Germinal center (tissue), 1 donor: ENCODE measurements at regions not wholly inside any gene's neighbourhood (a gene's known extent, or its start where the extent isn't known, plus 50 kb on each side); places are given as distances from the start of the nearest gene placed in this dataset.

Experiments used
- DNase-seq: peaks from one replicate; pipeline ENCODE4 v3.0.0; 2012; ENCODE audit warnings: mixed read lengths, low spot score

- no peak for DNase-seq
Measured at GRCh38 chr5:60184606-60185005, 291.1 kb upstream of the PDE4D start.

DNA sequence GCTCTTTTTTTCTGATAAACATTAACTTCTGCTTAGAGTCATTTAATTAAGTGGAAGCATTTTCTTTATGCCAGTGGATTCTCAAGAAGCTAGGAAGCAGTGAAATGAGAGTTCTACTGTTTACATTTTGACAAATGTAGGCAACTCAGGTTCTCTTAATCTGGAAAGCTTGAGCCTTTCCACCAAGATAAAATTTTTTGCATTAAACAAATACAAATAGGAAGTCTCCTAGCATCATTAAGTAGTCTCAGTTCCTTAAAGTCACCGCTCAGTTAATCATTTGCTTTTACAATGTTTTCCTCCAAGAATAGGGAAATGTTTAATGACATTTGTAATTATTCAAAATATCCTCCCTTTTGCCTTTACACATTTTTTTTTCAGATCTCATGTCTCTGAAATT lies 290.4 kb upstream of the PDE4D start:
- no peak for DNase-seq

DNA sequence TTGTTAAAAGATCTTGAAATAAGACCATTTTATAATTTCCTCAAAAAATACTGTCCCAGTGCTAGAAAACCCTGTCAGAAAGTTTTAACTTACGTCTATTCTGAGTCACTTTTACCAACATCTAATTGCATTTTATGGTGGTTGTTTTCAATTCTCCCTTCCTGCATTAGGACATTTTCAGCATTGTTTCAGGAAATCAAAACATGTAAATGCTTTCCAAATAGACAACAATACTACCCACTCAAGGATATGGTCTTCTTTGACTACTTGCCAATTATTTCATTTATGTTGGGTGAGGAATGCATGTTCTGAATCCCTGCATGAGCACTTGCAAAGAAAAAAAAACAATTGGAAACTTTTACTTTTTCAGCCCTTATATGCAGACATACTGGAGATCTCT lies 284.6 kb upstream of the PDE4D start:
- DNase-seq: no peak

GRCh38 chr5:60177596-60177995 lies 284.1 kb upstream of the PDE4D start:
- DNase-seq: no peak

DNA sequence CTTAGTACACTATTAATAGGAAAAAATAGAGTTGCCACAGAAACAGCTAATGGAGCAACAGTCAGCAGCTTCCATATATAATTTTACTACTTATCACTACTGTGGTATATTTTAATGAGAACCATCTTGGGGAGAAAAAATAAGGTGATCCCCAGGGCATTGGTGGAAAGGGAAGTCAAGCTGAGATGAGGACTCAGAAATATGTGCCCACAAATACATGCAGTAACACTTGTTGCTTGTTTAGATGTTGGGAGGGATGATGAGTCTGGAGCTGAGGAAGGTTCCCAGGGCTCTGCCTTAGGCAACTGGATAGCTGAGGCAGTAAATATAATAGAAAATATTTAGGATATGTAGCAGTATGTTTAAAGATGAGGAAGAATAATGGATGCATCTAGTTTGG lies 280.1 kb upstream of the PDE4D start:
- DNase-seq: no peak

GRCh38 chr5:60163762-60164161 lies 270.2 kb upstream of the PDE4D start:
- no peak for DNase-seq

GRCh38 chr5:60162441-60162840 lies 268.9 kb upstream of the PDE4D start:
- DNase-seq: no peak

GRCh38 chr5:60161340-60161934 lies 267.9 kb upstream of the PDE4D start:
- peak; percentile 3 for DNase-seq

DNA sequence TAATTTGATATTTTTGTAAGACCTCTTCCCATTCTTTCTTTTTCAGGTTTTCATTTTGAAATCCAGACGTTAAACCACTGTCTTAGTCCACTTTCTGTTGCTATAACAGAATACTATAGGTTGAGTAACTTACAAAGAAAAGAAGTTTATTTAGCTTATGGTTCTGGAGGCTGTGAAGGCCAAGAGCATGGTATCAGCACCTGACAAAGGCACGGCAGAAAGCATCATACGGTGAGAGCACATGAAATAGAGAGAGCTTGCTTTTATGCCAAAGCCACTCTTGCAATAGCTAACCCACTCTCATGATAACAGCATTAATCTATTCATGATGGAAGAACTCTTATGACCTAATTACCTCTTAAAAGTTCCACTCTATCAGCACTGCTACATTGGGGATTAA lies 255.6 kb upstream of the PDE4D start:
- DNase-seq: no peak

GRCh38 chr5:60148366-60148765 lies 254.8 kb upstream of the PDE4D start:
- DNase-seq: no peak

GRCh38 chr5:60147791-60148190 lies 254.3 kb upstream of the PDE4D start:
- no peak for DNase-seq

GRCh38 chr5:60143942-60144549 lies 250.5 kb upstream of the PDE4D start:
- DNase-seq: no peak

DNA sequence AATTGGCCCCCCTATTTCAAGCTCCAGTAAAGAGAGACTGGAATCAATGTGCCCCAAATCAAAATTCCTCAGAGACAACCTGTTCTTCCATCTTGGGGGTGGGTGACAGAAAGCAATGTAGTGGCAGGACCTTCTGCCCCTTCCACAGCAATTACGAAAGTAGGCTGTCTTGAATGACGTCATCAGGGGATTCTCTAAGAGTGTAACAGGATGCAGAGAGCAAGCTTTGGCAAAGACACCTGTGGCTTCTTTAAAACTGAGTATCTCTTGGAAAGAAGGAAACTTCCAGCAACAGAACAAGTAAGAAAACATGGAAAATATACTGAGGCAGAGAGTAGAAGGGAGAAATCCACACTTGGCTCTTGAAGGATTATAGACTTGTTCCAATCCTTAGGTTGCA lies 247.6 kb upstream of the PDE4D start:
- DNase-seq: no peak

DNA sequence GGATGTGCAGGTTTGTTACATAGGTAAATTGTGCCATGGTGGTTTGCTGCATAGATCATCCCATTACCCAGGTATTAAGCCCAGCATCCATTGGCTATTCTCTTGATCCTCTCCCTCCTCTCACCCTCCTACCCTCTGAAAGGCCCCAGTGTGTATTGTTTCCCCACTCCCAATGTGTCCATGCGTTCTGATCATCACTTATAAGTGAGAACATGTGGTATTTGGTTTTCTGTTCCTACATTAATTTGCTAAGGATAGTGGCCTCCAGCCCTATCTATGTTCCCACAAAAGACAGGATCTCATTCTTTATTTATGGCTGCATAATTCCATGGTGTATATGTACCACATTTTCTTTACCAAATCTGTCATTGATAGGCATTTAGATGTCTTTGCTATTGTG lies 243.3 kb upstream of the PDE4D start:
- DNase-seq: no peak

DNA sequence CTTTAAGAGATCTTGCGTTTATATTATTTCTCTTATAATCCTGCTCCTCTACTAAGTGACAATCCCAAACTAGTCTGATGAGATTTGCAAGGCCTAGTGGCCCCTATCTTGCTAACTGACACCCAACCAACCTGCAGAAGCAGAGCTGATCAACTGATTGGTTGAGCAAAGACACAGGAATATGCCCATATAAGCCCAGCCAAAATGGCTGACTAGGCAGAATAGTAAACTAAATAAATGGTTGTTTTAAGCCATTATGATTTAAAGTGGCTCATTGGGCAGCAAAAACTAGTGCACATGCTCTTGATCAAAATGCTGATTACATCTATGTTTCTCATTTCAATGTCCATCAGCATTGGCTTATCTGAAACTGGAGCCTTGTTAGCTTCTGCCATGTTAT lies 238.0 kb upstream of the PDE4D start:
- DNase-seq: no peak

DNA sequence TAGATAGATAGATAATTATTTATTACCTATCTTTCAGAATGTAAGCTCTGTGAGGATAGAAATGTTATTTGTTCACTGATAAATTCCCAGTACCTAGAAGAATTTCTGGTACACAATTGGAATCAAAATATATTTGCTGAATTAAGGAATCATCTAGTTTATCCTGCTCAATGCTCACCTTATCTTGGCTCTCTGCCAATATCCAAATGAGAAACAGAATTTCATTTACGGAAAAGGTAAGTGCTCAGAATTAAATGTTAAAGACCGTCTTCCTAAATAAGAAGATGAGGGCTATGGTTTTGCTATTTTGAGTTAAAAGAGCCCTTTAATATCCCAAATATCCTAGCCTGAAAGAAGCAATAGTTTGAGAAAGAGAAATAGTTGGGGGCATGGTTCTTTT lies 232.1 kb upstream of the PDE4D start:
- DNase-seq: no peak

- DNase-seq: no peak
Measured at GRCh38 chr5:60102961-60103693, 209.6 kb upstream of the PDE4D start.

- DNase-seq: no peak
Measured at GRCh38 chr5:60101573-60101972, 208.0 kb upstream of the PDE4D start.

- no peak for DNase-seq
Measured at GRCh38 chr5:60092671-60093422, 199.3 kb upstream of the PDE4D start.

DNA sequence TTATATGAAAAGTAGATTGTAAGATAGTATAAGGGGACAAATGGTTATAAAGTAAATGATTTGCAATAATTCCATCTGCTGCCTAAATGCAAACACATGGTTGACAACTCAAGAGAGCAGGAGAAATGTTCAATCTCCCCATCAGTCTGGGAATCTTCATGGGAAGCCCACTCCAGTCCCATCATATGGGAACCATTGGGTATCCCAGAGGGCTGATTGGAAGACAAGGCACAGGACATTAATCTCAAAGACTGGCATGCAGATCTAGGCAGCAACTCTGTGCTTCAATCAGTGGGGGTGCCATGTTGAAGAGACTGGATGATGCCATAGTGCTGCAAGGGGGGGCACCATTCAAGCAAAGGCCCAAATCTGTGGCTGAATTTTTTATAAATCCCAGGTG lies 193.1 kb upstream of the PDE4D start:
- no peak for DNase-seq

- DNase-seq: no peak
Measured at GRCh38 chr5:60084226-60084625, 190.7 kb upstream of the PDE4D start.

DNA sequence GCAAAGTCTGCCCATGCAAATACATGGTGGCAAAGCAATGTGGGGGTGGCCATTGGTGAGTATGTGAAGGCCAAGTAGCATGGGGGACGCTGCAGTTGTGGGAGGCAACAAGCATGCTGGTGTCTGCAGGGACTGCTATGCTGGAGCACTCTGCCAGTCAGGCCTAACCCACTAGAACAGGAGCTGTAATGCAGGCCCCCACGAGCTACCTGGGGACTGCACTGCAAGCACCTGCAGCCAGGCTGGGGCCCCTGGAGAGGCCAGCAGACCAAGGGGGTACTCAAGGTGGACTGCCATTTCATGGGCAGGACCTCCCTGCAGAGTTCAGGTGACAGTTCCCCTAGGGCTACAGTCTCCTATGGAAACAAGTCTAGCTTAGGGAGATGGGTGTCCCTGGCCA lies 183.8 kb upstream of the PDE4D start:
- no peak for DNase-seq

DNA sequence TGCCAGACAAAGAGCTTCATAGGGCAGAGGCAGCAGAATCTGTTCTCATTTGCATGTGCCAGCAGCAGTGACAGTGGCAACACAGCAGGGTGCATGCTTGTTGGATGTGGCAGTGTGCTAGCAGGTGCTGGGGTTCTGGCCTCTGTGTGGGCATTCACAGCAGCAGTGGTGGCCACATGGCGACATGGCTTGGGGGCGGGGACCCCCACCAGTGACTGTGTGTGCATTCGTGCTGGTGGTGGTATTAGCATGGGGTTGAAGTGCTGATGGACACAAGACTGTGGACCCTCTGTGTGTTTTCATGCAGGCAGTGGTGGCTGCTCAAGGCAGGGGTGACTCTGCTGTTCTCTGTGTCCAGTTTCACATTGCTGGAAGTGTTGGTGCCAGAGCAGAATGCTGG lies 183.2 kb upstream of the PDE4D start:
- DNase-seq: no peak
